OCI-LY7 (cell line): ENCODE measurements at regions not wholly inside any gene's neighbourhood (a gene's known extent, or its start where the extent isn't known, plus 50 kb on each side); places are given as distances from the start of the nearest gene placed in this dataset.

Experiments
- BruUV-seq: library from RNA; stranded (reverse); fragments of 400-500 nt; replicated peaks from 2 replicates; lab custom pipeline; 2021; lab: Mats Ljungman, UMichigan
- CTCF ChIA-PET: fragments of 300-600 bp; sonication (Branson Sonifier 250); formaldehyde crosslinking; loops from one replicate; lab custom pipeline; 2022; ENCODE audit warnings: antibody characterized with exemption; ENCODE audit not compliant: unreplicated experiment; lab: Charles Lee
- POLR2A ChIA-PET: fragments of 300-600 bp; sonication (Branson Sonifier 250); formaldehyde crosslinking; loops from one replicate; lab custom pipeline; 2022; ENCODE audit warnings: antibody characterized with exemption; lab: Charles Lee
- DNase-seq: peaks from one replicate; pipeline ENCODE4 v3.0.0-alpha.2; 2015; ENCODE audit warnings: low spot score
- H2AFZ ChIP-seq: fragments of 200-600 bp; sonication (generic), shearing (Covaris generic); 2 replicates; pipeline ENCODE4 v1.6.1; 2014; ENCODE audit warnings: mild to moderate bottlenecking, antibody characterized with exemption, low read length, moderate library complexity
- H3K27ac ChIP-seq: fragments of 200-600 bp; sonication (generic); 2 replicates; pipeline ENCODE4 v1.5.1; 2014; ENCODE audit warnings: mixed run types, low read depth, mild to moderate bottlenecking, moderate library complexity, low read length, inconsistent platforms; ENCODE audit not compliant: poor library complexity, severe bottlenecking
- H3K36me3 ChIP-seq: fragments of 200-600 bp; sonication (generic); 2 replicates; pipeline ENCODE4 v1.6.1; 2014; ENCODE audit warnings: mild to moderate bottlenecking, antibody characterized with exemption, low read length, moderate library complexity, mixed read lengths; ENCODE audit not compliant: insufficient read depth
- H3K4me1 ChIP-seq: fragments of 200-600 bp; sonication (generic); 2 replicates; pipeline ENCODE4 v1.5.1; 2014; ENCODE audit warnings: mild to moderate bottlenecking, low read length; ENCODE audit not compliant: insufficient read depth, poor library complexity, severe bottlenecking
- H3K4me2 ChIP-seq: fragments of 200-600 bp; sonication (generic); 2 replicates; pipeline ENCODE4 v1.6.1; 2014; ENCODE audit warnings: mild to moderate bottlenecking, low read length
- H3K4me3 ChIP-seq: fragments of 200-600 bp; sonication (generic); 2 replicates; pipeline ENCODE4 v1.5.1; 2014; ENCODE audit warnings: mild to moderate bottlenecking, low read depth, low read length; ENCODE audit not compliant: poor library complexity, severe bottlenecking
- H3K79me2 ChIP-seq: fragments of 200-600 bp; sonication (generic); 2 replicates; pipeline ENCODE4 v1.6.1; 2016; ENCODE audit warnings: low read depth, mild to moderate bottlenecking, low read length, moderate library complexity, mixed read lengths; ENCODE audit not compliant: insufficient read depth
- H3K9me2 ChIP-seq: fragments of 200-600 bp; sonication (generic); 2 replicates; pipeline ENCODE4 v1.6.1; 2016; ENCODE audit warnings: mild to moderate bottlenecking, low read length, mixed read lengths; ENCODE audit not compliant: insufficient read depth
- H3K9me3 ChIP-seq: fragments of 200-600 bp; sonication (generic); 2 replicates; pipeline ENCODE4 v1.6.1; 2014; ENCODE audit warnings: mild to moderate bottlenecking, mixed run types, low read length, mixed read lengths
- H4K20me1 ChIP-seq: fragments of 200-600 bp; sonication (generic); 2 replicates; pipeline ENCODE4 v1.6.1; 2014; ENCODE audit warnings: mild to moderate bottlenecking, antibody characterized with exemption, low read length, moderate library complexity, mixed read lengths; ENCODE audit not compliant: insufficient read depth
- CTCF ChIP-seq: fragments of 200-600 bp; sonication (generic); conservative IDR thresholded peaks from 2 replicates; pipeline ENCODE4 v1.5.1; 2014; ENCODE audit warnings: mild to moderate bottlenecking, antibody characterized with exemption, low read length, moderate library complexity, mixed read lengths
- EZH2phosphoT487 ChIP-seq: fragments of 200-600 bp; sonication (generic); IDR thresholded peaks from 2 replicates; pipeline ENCODE4 v1.6.1; 2018; ENCODE audit warnings: low read depth, borderline replicate concordance, mild to moderate bottlenecking, mixed run types, antibody characterized with exemption, low read length, moderate library complexity, mixed read lengths
- intact Hi-C: fragments of 100-400 bp; cut with micrococcal nuclease; formaldehyde crosslinking; loops from one replicate; pipeline ENCODE4 v1.10.0; 2022; ENCODE audit not compliant: unreplicated experiment

- TF ChIP-seq EZH2phosphoT487: no peak
- TF ChIP-seq CTCF: no peak
- no peak overlapping the region for H2AFZ ChIP-seq
- no peaks in the 10 kb centered on the region for H3K9me3 ChIP-seq
- ChIA-PET CTCF (no interaction called here), POLR2A (interaction anchor here (0.6 to 0.7 kb wide), 3 partner anchors 43 to 1735 kb away, joined by 3 to 4 read pairs (median 3); no protein-coding TSS in a partner anchor)
- DNase-seq: no peak
- H3K36me3 ChIP-seq: no peaks in the 10 kb centered on the region
- intact Hi-C loops: no loop called here
- no peak overlapping the region for H3K4me3 ChIP-seq
- no peak overlapping the region for H3K4me2 ChIP-seq
- no peaks in the 10 kb centered on the region for H3K79me2 ChIP-seq
- H3K27ac ChIP-seq: no peak overlapping the region
- BruUV-seq: no TSS peak
- no peaks in the 10 kb centered on the region for H4K20me1 ChIP-seq
- no peaks in the 10 kb centered on the region for H3K9me2 ChIP-seq
- no peaks in the 10 kb centered on the region for H3K4me1 ChIP-seq
Observed at GRCh38 chr1:72636631-72637030, 354.3 kb upstream of the NEGR1 start.

- ChIA-PET POLR2A (no interaction called here), CTCF (no interaction called here)
- Histone ChIP-seq H3K9me3 (no peaks in the 10 kb centered on the region), H4K20me1 (no peaks in the 10 kb centered on the region), H3K9me2 (no peaks in the 10 kb centered on the region), H3K4me1 (no peaks in the 10 kb centered on the region), H3K36me3 (no peaks in the 10 kb centered on the region), H3K4me2 (no peak overlapping the region), H2AFZ (no peak overlapping the region), H3K79me2 (no peaks in the 10 kb centered on the region), H3K27ac (no peak overlapping the region), H3K4me3 (no peak overlapping the region)
- no peak for TF ChIP-seq EZH2phosphoT487
- no peak for TF ChIP-seq CTCF
- BruUV-seq: no TSS peak
- intact Hi-C loops: no loop called here
- no peak for DNase-seq
Observed at GRCh38 chr1:72635719-72636118, 353.4 kb upstream of the NEGR1 start.

- Histone ChIP-seq H3K9me2 (no peaks in the 10 kb centered on the region), H3K4me2 (no peak overlapping the region), H3K9me3 (no peaks in the 10 kb centered on the region), H3K27ac (no peak overlapping the region), H3K4me1 (no peaks in the 10 kb centered on the region), H3K4me3 (no peak overlapping the region), H3K79me2 (no peaks in the 10 kb centered on the region), H2AFZ (no peak overlapping the region), H4K20me1 (no peaks in the 10 kb centered on the region), H3K36me3 (no peaks in the 10 kb centered on the region)
- ChIA-PET POLR2A (no interaction called here), CTCF (no interaction called here)
- BruUV-seq: no TSS peak
- intact Hi-C loops: no loop called here
- TF ChIP-seq CTCF: no peak
- TF ChIP-seq EZH2phosphoT487: no peak
- no peak for DNase-seq
Observed at GRCh38 chr1:72634946-72635345, 352.6 kb upstream of the NEGR1 start.
